AG20443 (cell line): ENCODE measurements at regions not wholly inside any gene's neighbourhood (a gene's known extent, or its start where the extent isn't known, plus 50 kb on each side); places are given as distances from the start of the nearest gene placed in this dataset.

Experiments used
- DNase-seq: peaks from one replicate; pipeline ENCODE4 v3.0.0; 2012; ENCODE audit warnings: low spot score, mixed read lengths

- DNase-seq = no peak
These were observed 150.6 kb upstream of the RAB12 start for GRCh38 chr18:8458546-8459215.

- DNase-seq = no peak
These were observed 148.5 kb upstream of the RAB12 start for GRCh38 chr18:8460748-8461147.

GRCh38 chr18:8461544-8461943, 147.7 kb upstream of the RAB12 start:
- DNase-seq = no peak

- no peak for DNase-seq
These were observed 146.5 kb upstream of the RAB12 start for GRCh38 chr18:8462651-8463185.

- no peak for DNase-seq
These were observed 145.4 kb upstream of the RAB12 start for GRCh38 chr18:8463791-8464190.

GRCh38 chr18:8468191-8468590, 141.0 kb upstream of the RAB12 start:
- DNase-seq = no peak

- DNase-seq = peak; percentile 28
These were observed 140.3 kb upstream of the RAB12 start for GRCh38 chr18:8468921-8469335.

GRCh38 chr18:8469544-8470130, 139.6 kb upstream of the RAB12 start:
- peak; percentile 72 for DNase-seq

- DNase-seq = no peak
These were observed 137.9 kb upstream of the RAB12 start for GRCh38 chr18:8471372-8471771.

- DNase-seq = no peak
These were observed 134.6 kb upstream of the RAB12 start for GRCh38 chr18:8474661-8475060.

- DNase-seq = no peak
These were observed 131.6 kb upstream of the RAB12 start for GRCh38 chr18:8477615-8478014.

GRCh38 chr18:8478166-8478967, 130.9 kb upstream of the RAB12 start:
- DNase-seq = peak; percentile 90

- no peak for DNase-seq
These were observed 130.3 kb upstream of the RAB12 start for GRCh38 chr18:8478968-8479370.

GRCh38 chr18:8479789-8480188, 129.4 kb upstream of the RAB12 start:
- no peak for DNase-seq

GRCh38 chr18:8480506-8481328, 128.5 kb upstream of the RAB12 start:
- DNase-seq = peak; percentile 70

GRCh38 chr18:8484951-8485350, 124.3 kb upstream of the RAB12 start:
- DNase-seq = no peak

GRCh38 chr18:8489761-8490160, 119.5 kb upstream of the RAB12 start:
- no peak for DNase-seq

GRCh38 chr18:8491516-8491915, 117.7 kb upstream of the RAB12 start:
- no peak for DNase-seq

- DNase-seq = no peak
These were observed 116.1 kb upstream of the RAB12 start for GRCh38 chr18:8493141-8493540.

GRCh38 chr18:8496186-8496585, 113.1 kb upstream of the RAB12 start:
- no peak for DNase-seq

- DNase-seq = no peak
These were observed 110.3 kb upstream of the RAB12 start for GRCh38 chr18:8498905-8499304.
